ENCODE measurements at regions not wholly inside any gene's neighbourhood (a gene's known extent, or its start where the extent isn't known, plus 50 kb on each side); places are given as distances from the start of the nearest gene placed in this dataset.
A peak's percentile ranks its signal among the peaks of the same experiment; 100 is the strongest.
"Not testable (repeated sequence)": the region's sequence is repeated elsewhere in the genome, so short reads cannot be mapped to it uniquely, and the experiment has no call there.

- no peak for DNase-seq (ENCODE audit: low spot score)
- no peak for TF ChIP-seq CTCF (IDR thresholded peaks at IDR 0.05; ENCODE audit: extremely low read depth, missing control alignments)
Measured at GRCh38 chr1:192496369-192497056, 79.1 kb upstream of the RGS1 start.

DNA sequence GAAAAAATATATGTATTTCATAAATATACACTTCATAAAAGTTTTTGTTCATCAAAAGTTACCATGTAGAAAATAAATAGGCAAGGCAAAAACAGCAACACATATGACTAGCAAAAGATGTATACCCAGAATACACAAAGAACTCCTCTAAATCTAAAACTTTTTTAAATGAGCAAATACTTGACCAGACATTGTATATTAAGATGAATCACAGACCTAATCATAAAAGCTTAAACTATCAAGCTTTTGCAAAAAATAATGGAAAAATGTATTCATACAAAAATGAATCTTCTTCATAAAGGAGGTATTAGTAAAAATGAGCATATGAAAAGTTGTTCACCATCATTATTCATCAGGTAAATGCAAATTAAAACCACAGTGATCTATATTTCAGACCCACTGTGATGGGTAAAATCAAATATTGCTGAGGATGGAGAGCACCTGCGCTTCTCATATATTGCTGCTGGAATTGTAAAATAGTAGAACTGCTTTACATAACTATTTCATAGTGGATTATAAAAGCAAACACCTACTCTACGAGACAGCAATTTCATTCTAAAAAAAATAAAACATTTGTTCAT is 78.3 kb upstream of the RGS1 start:
- no peak for TF ChIP-seq CTCF (IDR thresholded peaks at IDR 0.05; ENCODE audit: extremely low read depth, missing control alignments)
- no peak for DNase-seq (ENCODE audit: low spot score)

GRCh38 chr1:192498092-192498491 is 77.5 kb upstream of the RGS1 start:
- DNase-seq (ENCODE audit: low spot score) = not testable (repeated sequence)

GRCh38 chr1:192499061-192499581 is 76.5 kb upstream of the RGS1 start:
- DNase-seq (ENCODE audit: low spot score) = not testable (repeated sequence)

DNA sequence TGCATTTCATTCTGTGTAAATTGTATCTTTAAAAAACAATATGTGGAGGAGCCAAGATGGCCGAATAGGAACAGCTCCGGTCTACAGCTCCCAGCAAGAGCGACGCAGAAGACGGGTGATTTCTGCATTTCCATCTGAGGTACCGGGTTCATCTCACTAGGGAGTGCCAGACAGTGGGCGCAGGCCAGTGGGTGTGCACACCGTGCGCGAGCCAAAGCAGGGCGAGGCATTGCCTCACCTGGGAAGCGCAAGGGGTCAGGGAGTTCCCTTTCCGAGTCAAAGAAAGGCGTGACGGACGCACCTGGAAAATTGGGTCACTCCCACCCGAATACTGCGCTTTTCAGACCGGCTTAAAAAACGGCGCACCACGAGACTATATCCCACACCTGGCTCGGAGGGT is 75.0 kb upstream of the RGS1 start:
- not testable (repeated sequence) for DNase-seq (ENCODE audit: low spot score)

GRCh38 chr1:192506741-192507155 is 68.8 kb upstream of the RGS1 start:
- TF ChIP-seq CTCF (IDR thresholded peaks at IDR 0.05; ENCODE audit: extremely low read depth, missing control alignments) = peak; percentile 25
- DNase-seq (ENCODE audit: low spot score) = peak; percentile 72

DNA sequence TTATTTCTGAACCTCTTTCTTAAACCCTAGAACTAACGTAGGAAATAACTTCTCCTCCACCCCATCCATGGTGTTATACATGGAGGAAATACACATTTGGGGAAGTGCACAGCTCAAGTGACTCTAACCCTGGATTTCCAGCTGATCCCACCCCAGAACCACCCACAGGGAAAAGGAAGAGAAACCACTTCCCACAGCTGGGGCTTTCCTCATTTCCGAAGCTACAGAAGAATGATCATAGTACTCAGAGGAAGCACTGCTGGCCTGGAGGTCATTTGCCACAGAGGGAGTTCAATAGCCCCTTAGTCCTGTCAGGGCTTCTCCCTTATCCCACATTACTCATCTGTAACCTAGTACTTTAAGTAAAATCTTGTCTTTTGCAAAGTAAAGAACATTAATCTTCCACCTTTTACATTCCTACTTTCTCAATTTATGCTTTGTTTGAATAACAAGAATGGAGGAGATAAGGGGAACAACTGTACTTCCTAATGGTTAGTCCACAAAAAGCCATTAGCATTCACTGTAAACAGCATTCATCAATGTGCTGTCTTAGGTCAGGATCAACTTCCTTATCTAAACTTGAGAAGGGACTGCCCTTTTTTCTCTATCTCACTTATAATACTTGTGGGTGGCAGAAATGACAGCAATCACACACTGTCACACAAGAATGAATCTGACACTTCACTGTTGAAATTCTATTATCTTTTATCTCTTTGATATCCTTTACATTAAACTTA is 63.0 kb upstream of the RGS1 start:
- no peak for TF ChIP-seq CTCF (IDR thresholded peaks at IDR 0.05; ENCODE audit: extremely low read depth, missing control alignments)
- DNase-seq (ENCODE audit: low spot score) = no peak

DNA sequence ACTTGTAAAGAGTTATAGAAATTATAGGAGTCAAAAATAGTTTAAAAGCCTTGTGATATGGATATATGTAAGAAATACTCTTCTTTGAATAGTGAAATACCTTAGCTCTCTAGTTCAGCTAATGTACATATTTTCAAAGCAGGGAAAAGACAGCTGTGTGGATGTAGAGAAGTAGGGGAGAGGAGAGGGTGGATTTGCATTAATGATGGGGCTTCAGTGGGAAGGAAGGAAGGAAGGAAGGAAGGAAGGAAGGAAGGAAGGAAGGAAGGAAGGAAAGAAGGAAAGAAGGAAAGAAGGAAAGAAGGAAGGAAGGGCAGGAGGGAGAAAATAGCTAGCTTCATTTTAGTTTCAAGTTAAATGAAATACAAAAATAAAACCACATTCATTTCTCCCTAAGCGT is 62.4 kb upstream of the RGS1 start:
- no peak for DNase-seq (ENCODE audit: low spot score)
- TF ChIP-seq CTCF (IDR thresholded peaks at IDR 0.05; ENCODE audit: extremely low read depth, missing control alignments) = no peak

DNA sequence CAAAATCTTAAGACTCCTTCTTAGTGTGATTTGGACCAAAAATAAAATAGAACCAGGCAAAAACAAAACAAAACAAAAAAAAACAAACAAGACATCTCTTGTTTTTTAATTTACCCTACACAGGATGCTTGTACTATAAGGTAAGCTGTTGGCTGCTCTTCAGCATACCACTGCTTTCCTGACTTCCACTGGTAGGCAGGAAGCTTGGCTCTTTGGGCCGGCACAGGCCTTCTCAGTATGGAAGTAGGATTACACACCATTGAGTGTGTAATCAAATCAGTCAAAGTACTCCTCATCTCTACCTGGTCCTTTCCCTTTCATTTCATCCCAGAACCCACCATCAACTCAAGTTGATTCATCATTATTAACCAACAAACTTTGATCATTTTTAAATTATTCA is 61.9 kb upstream of the RGS1 start:
- no peak for DNase-seq (ENCODE audit: low spot score)
- no peak for TF ChIP-seq CTCF (IDR thresholded peaks at IDR 0.05; ENCODE audit: extremely low read depth, missing control alignments)
